GM18868 (cell line): ENCODE measurements at regions not wholly inside any gene's neighbourhood (a gene's known extent, or its start where the extent isn't known, plus 50 kb on each side); places are given as distances from the start of the nearest gene placed in this dataset.
A peak's percentile ranks its signal among the peaks of the same experiment; 100 is the strongest.

Experiments
- ATAC-seq: cut with Tn5 transposase; IDR thresholded peaks from one replicate; pipeline ENCODE4 v1.9.1; 2021; ENCODE audit warnings: mild to moderate bottlenecking, moderate library complexity; ENCODE audit not compliant: unreplicated experiment

GRCh38 chr14:22391908-22392565 is 197.0 kb downstream of the DAD1 start:
- ATAC-seq: no peak

- peak; percentile 43 for ATAC-seq
Observed at GRCh38 chr14:22390824-22391461, 198.1 kb downstream of the DAD1 start.

DNA sequence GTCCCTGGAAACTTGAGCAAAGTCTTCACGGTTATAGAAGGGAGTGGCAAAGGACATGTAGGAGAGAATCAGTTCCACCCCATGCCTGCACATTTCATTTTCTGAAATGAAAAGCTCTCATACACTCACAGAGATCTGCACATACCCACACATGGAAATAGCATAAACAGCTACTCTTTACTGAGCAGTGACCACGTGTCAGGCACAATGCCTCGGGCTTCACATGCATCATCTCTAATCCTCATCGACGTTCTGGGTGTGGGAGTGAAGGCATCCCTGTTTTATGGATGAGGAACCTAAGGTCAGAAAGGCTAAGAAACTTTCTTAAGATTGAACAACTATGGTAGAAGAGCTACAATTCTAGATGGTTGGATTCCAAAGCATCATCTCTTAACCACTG is 198.8 kb downstream of the DAD1 start:
- ATAC-seq: no peak

GRCh38 chr14:22388669-22389595 is 200.1 kb downstream of the DAD1 start:
- ATAC-seq: no peak

- ATAC-seq: no peak
Observed at GRCh38 chr14:22387776-22388241, 201.2 kb downstream of the DAD1 start.

- no peak for ATAC-seq
Observed at GRCh38 chr14:22386924-22387775, 201.9 kb downstream of the DAD1 start.

DNA sequence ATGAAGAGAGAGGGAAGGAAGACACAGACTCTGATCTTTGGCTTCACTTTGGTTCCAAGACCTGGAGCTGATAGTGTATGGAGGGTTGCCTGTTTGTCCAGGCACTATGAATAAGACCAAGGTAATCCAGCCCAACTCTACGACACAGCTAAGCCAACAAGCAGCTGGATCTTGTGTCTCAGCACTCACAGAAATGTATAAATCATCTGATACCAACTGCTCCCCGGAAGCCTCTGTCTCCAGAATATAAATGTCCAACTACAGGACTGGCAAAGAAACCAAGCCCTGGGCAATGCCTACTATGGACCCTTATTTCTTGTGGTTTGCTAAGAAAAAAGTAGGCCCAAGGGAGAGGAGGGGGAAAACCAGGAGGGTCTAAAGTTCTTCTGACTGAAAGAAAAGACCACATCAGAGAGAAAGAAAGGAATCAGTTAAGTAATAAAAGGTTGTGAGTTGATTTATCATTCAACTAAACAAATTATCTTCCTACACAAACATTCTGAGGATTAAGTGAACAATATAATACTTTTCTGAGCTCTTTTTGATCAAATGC is 204.0 kb downstream of the DAD1 start:
- no peak for ATAC-seq

DNA sequence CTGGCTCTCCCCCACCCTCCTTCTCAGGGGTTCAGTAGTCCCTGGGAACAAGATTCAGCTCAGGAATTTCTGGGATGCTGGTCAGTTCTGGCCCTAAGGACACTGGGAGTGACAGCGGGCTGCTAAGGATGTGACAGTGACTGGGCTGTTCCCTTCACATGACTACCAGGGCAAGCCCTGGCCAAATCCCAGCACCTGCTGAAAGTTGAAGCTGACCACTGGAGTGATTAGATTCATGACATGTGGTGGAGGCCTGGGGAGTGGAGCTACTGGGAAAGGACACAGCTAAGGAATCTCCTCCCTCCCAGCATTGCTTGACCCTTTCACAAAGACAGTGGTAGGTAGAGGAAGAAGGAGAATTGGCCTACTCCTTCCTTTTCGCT is 204.9 kb downstream of the DAD1 start:
- no peak for ATAC-seq

GRCh38 chr14:22383515-22384166 is 205.4 kb downstream of the DAD1 start:
- ATAC-seq: peak; percentile 60

DNA sequence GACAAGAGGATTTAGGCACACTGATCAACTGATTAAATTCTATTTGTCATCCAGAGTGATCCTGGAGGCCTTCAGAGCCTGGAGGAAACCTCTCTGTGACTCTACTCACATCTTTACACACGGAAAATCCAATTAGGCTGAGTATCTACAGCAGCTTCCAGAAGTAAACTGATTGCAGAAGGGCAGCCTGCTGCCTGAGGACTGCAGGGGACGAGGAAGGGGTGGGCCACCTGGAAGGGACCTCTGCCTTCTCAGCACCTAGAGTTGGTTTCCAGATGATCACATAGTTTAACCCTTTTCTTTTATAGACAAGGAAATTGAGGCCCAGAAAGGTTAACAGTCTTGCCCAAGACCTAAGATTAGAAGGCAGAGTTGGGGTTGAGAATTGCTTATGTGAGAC is 206.1 kb downstream of the DAD1 start:
- ATAC-seq: no peak

GRCh38 chr14:22382395-22382794 is 206.6 kb downstream of the DAD1 start:
- ATAC-seq: no peak

DNA sequence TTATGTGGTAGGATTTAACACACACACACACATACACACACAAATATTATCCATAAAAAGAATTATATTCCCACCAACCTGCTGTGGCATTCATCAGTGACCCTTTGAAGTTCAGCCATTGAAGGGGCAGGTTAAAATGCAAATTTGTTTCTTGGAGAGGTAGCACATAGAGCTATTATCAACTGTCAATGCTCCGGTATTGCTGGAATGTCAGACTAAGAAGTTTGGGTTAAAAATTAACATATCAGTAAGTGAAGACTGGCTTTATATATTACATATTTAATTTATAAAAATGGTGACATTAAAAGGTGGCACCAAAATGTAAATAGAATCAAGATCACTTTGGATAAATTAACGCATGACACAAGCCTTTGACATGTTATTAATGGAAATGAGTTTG is 207.3 kb downstream of the DAD1 start:
- no peak for ATAC-seq

DNA sequence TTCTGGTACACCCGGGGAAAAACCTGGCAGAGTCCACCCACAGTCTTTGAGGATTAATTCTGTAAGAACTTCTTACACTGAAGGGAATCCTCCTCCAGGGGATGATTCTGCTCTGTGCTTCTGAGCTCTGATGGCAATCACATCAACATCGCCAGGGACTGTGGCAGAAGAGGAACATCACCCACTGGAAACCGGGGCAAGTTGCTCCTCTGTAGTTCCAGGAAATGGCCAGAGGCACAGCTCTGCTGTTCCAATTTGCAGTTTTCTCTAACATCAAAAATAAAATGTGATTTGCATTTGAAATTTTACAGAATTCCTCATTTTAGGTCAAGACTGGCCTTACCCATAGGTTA is 207.6 kb downstream of the DAD1 start:
- no peak for ATAC-seq

DNA sequence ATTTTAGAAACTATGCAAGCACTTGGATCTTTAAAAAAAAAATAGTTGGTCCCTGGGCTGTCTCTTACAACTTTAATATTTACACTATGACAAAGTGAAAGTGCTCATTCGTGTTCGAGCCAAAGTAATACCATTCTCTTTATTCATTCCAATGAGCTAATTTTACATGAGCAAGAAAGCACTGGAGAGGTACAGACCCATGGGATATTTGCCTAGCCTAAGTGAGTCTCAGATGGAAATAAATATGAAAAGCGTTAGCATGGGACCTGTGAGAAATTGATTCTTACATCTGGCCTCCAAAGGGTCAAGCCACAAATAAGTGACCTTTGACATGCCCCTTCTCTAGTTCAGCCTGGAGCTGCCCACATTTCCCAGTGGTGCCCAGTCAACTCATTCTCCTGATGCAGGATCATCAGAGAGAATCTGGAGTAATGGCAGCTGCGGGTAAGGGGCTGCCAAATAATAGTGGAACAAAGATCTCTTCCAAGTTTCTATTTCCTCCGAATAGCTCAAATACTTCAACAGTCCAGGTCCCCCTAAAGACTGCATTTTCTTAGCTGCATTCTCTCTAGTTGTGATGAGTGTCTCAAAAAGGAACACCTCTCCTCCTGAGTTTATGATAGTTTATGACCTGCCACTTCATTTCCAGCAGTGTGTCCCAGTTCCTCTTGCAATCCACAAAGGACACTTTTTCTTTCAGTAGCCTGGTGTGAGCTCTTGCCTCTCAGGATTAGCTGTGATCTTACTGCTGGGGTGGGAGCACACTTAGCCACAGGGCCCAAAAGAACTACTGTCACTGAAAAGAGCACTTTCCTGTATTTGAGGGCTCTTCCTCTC is 208.2 kb downstream of the DAD1 start:
- ATAC-seq: no peak

- no peak for ATAC-seq
Observed at GRCh38 chr14:22379727-22380126, 209.3 kb downstream of the DAD1 start.

GRCh38 chr14:22378181-22378580 is 210.8 kb downstream of the DAD1 start:
- no peak for ATAC-seq

- peak; percentile 67 for ATAC-seq
Observed at GRCh38 chr14:22375321-22375930, 213.6 kb downstream of the DAD1 start.

- ATAC-seq: no peak
Observed at GRCh38 chr14:22370084-22370847, 218.8 kb downstream of the DAD1 start.
